HepG2 (cell line): ENCODE measurements at regions not wholly inside any gene's neighbourhood (a gene's known extent, or its start where the extent isn't known, plus 50 kb on each side); places are given as distances from the start of the nearest gene placed in this dataset.

Experiments
- KDM5A ChIP-seq: fragments of 200-600 bp; sonication (generic); IDR thresholded peaks from 2 replicates; pipeline ENCODE4 v1.7.0; 2018; ENCODE audit warnings: antibody characterized with exemption, mild to moderate bottlenecking, low read length, borderline replicate concordance
- PHF21A ChIP-seq: sonication (generic); formaldehyde crosslinking; IDR thresholded peaks from 2 replicates; pipeline ENCODE4 v1.5.0; 2020; ENCODE audit warnings: mild to moderate bottlenecking, missing genetic modification reagents
- RFXAP ChIP-seq: sonication (generic); formaldehyde crosslinking; IDR thresholded peaks from 2 replicates; pipeline ENCODE4 v1.4.0; 2020; ENCODE audit warnings: missing genetic modification reagents, borderline replicate concordance
- ZBTB14 ChIP-seq: sonication (generic); formaldehyde crosslinking; IDR thresholded peaks from 2 replicates; pipeline ENCODE4 v1.4.0; 2020; ENCODE audit warnings: missing genetic modification reagents
- ZBTB44 ChIP-seq: sonication (generic); formaldehyde crosslinking; IDR thresholded peaks from 2 replicates; pipeline ENCODE4 v1.4.0; 2020; ENCODE audit warnings: missing genetic modification reagents
- ZNF572 ChIP-seq: sonication (generic); formaldehyde crosslinking; IDR thresholded peaks from 2 replicates; pipeline ENCODE4 v1.5.1; 2020; ENCODE audit warnings: mild to moderate bottlenecking, missing genetic modification reagents
- ZNF646 ChIP-seq: sonication (generic); formaldehyde crosslinking; IDR thresholded peaks from 2 replicates; pipeline ENCODE4 v1.9.0; 2021; ENCODE audit warnings: mild to moderate bottlenecking, missing genetic modification reagents
- TF ChIP-seq, protein P1 (sequence below): IDR thresholded peaks from 2 replicates; pipeline ENCODE4 v1.4.0; 2020; ENCODE audit warnings: mild to moderate bottlenecking, missing genetic modification reagents
- TF ChIP-seq, protein P2 (sequence below): IDR thresholded peaks from 2 replicates; pipeline ENCODE4 v1.6.1; 2012; ENCODE audit warnings: low read length, improper control_type of control experiment

- TF ChIP-seq, protein P1, sequence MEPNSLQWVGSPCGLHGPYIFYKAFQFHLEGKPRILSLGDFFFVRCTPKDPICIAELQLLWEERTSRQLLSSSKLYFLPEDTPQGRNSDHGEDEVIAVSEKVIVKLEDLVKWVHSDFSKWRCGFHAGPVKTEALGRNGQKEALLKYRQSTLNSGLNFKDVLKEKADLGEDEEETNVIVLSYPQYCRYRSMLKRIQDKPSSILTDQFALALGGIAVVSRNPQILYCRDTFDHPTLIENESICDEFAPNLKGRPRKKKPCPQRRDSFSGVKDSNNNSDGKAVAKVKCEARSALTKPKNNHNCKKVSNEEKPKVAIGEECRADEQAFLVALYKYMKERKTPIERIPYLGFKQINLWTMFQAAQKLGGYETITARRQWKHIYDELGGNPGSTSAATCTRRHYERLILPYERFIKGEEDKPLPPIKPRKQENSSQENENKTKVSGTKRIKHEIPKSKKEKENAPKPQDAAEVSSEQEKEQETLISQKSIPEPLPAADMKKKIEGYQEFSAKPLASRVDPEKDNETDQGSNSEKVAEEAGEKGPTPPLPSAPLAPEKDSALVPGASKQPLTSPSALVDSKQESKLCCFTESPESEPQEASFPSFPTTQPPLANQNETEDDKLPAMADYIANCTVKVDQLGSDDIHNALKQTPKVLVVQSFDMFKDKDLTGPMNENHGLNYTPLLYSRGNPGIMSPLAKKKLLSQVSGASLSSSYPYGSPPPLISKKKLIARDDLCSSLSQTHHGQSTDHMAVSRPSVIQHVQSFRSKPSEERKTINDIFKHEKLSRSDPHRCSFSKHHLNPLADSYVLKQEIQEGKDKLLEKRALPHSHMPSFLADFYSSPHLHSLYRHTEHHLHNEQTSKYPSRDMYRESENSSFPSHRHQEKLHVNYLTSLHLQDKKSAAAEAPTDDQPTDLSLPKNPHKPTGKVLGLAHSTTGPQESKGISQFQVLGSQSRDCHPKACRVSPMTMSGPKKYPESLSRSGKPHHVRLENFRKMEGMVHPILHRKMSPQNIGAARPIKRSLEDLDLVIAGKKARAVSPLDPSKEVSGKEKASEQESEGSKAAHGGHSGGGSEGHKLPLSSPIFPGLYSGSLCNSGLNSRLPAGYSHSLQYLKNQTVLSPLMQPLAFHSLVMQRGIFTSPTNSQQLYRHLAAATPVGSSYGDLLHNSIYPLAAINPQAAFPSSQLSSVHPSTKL (CRISPR knock-in tag): 0 out of 2 replicates have a peak, but pooled peaks have one; percentile 16
- TF ChIP-seq ZBTB44: no peak
- TF ChIP-seq ZNF646: peak; percentile 50; the same call in 1 of the 2 replicates
- TF ChIP-seq RFXAP (CRISPR knock-in tag): no peak
- TF ChIP-seq ZBTB14 (CRISPR knock-in tag): peak; percentile 86
- 0 out of 2 replicates have a peak, but pooled peaks have one; percentile 23 for TF ChIP-seq PHF21A (CRISPR knock-in tag)
- TF ChIP-seq, protein P2, sequence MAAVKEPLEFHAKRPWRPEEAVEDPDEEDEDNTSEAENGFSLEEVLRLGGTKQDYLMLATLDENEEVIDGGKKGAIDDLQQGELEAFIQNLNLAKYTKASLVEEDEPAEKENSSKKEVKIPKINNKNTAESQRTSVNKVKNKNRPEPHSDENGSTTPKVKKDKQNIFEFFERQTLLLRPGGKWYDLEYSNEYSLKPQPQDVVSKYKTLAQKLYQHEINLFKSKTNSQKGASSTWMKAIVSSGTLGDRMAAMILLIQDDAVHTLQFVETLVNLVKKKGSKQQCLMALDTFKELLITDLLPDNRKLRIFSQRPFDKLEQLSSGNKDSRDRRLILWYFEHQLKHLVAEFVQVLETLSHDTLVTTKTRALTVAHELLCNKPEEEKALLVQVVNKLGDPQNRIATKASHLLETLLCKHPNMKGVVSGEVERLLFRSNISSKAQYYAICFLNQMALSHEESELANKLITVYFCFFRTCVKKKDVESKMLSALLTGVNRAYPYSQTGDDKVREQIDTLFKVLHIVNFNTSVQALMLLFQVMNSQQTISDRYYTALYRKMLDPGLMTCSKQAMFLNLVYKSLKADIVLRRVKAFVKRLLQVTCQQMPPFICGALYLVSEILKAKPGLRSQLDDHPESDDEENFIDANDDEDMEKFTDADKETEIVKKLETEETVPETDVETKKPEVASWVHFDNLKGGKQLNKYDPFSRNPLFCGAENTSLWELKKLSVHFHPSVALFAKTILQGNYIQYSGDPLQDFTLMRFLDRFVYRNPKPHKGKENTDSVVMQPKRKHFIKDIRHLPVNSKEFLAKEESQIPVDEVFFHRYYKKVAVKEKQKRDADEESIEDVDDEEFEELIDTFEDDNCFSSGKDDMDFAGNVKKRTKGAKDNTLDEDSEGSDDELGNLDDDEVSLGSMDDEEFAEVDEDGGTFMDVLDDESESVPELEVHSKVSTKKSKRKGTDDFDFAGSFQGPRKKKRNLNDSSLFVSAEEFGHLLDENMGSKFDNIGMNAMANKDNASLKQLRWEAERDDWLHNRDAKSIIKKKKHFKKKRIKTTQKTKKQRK: no peak
- TF ChIP-seq ZNF572 (CRISPR knock-in tag): no peak
- peak; percentile 44; the same call in 1 of the 2 replicates for TF ChIP-seq KDM5A
Measured at GRCh38 chr4:174120446-174121295, 162.8 kb downstream of the FBXO8 start (continued).
